T-helper 2 cell treated with Interferon-gamma antibody and Interleukin-4, amounts not matched to agents 5 μg/mL and 100 μg/mL, for 36 hours (primary cell): ENCODE measurements at regions not wholly inside any gene's neighbourhood (a gene's known extent, or its start where the extent isn't known, plus 50 kb on each side); places are given as distances from the start of the nearest gene placed in this dataset.

Experiments
- DNase-seq: peaks from one replicate; pipeline ENCODE4 v3.0.0; 2021; ENCODE audit warnings: low spot score
- H3K27ac Mint-ChIP-seq: one replicate; pipeline ENCODE4 v1.8.0; 2021; ENCODE audit warnings: mild to moderate bottlenecking, mixed read lengths
- H3K27me3 Mint-ChIP-seq: one replicate; pipeline ENCODE4 v1.8.0; 2021; ENCODE audit warnings: low read depth, mixed read lengths
- H3K36me3 Mint-ChIP-seq: one replicate; pipeline ENCODE4 v1.8.0; 2021; ENCODE audit warnings: low read depth, mixed read lengths
- H3K4me1 Mint-ChIP-seq: one replicate; pipeline ENCODE4 v1.8.0; 2021; ENCODE audit warnings: low read depth, mixed read lengths
- H3K4me3 Mint-ChIP-seq: one replicate; pipeline ENCODE4 v1.8.0; 2022; ENCODE audit warnings: mild to moderate bottlenecking, moderate library complexity, mixed read lengths
- H3K9me3 Mint-ChIP-seq: one replicate; pipeline ENCODE4 v1.8.0; 2021; ENCODE audit warnings: mixed read lengths

DNA sequence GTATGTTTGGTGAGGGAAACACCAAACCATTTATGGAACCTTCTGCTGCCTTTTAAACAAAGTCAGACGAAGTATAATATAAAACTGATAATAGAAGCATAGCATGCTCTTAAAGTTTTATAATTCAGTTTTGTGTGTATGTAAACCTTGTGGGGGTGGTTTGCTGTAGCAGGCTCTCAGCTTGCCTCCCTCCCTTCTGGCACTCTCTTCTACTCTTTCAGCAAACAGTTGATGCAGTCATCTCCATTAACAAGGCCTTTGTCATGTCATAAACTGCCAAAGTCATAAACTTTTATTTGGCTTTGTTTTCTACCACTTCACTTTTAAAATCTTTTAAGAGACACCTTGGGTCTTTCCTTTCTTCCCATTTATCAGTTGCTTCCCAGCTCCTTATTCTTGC, 448.2 kb upstream of the SETBP1 start:
- H3K4me3 Mint-ChIP-seq, result no peak overlapping the region
- H3K9me3 Mint-ChIP-seq, result peaks cover 7% of the 10 kb centered on the region
- no peak for DNase-seq
- H3K27ac Mint-ChIP-seq, result no peak overlapping the region
- no peaks in the 10 kb centered on the region for H3K27me3 Mint-ChIP-seq
- no peaks in the 10 kb centered on the region for H3K36me3 Mint-ChIP-seq
- no peaks in the 10 kb centered on the region for H3K4me1 Mint-ChIP-seq

DNA sequence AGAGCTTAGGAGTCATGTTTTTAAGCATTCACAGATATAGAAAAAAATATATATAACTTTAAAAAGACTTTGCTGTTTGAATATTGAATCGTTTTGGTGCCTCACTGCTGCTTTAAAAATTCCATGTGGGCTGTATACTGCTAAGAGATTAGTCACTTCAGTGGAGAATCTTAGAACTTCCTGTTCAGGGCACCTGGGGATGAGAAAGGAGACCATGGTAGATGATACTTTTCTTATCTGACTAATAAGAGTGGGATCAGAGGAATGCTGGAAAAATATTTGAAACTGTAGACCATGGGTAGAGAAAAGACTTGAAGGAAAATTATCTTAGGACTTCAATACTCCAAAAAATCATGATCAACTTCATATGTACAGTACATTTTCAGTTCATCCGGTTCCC, 442.2 kb upstream of the SETBP1 start:
- DNase-seq, result no peak
- Mint-ChIP-seq H3K27ac (no peak overlapping the region), H3K9me3 (peaks cover 3% of the 10 kb centered on the region), H3K27me3 (no peaks in the 10 kb centered on the region), H3K36me3 (no peaks in the 10 kb centered on the region), H3K4me3 (no peak overlapping the region), H3K4me1 (no peaks in the 10 kb centered on the region)

GRCh38 chr18:44238911-44239310, 441.8 kb upstream of the SETBP1 start:
- no peak for DNase-seq
- Mint-ChIP-seq H3K9me3 (peaks cover 3% of the 10 kb centered on the region), H3K4me3 (no peak overlapping the region), H3K27me3 (no peaks in the 10 kb centered on the region), H3K36me3 (no peaks in the 10 kb centered on the region), H3K27ac (no peak overlapping the region), H3K4me1 (no peaks in the 10 kb centered on the region)

DNA sequence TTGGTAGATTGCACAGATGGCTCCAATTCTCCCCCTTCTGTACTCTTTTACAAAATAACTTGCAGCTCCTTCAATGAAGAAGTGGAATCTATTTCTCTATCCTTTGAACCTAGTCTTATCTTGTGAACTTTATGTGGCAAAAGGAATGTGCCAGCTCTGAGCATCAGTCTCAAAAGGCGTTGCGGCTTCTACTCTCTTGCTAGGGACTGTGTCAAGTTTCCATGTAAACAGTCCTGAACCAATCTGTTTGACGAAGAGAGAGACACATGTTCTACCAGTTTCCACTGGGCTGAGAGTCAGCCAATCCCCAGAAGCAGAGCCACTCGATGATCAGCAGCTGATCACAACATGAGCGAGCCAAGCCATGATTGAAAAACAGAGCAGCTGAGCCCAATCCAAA, 439.7 kb upstream of the SETBP1 start:
- H3K4me1 Mint-ChIP-seq, result no peaks in the 10 kb centered on the region
- H3K36me3 Mint-ChIP-seq, result no peaks in the 10 kb centered on the region
- H3K27ac Mint-ChIP-seq, result no peak overlapping the region
- H3K9me3 Mint-ChIP-seq, result peaks cover 3% of the 10 kb centered on the region
- no peak overlapping the region for H3K4me3 Mint-ChIP-seq
- no peaks in the 10 kb centered on the region for H3K27me3 Mint-ChIP-seq
- DNase-seq, result no peak

DNA sequence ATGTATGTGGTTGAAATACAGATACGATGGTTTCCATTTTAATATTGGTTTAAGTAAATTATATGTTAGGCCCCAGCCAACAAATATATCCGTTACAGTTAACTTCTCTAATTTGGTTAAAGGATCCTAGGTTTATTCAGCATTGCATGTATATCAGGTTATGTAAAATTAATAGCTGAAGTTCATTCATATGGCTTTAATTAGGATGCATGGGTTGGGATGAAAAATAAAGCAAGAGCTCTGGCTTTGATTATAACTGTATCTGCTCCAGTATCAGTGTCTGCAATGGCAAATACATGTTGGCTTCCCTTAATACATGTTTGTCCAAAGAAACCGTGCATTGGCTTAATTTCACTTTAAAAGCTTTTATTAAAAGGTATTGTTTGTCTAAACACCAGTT, 435.7 kb upstream of the SETBP1 start:
- Mint-ChIP-seq H3K27me3 (no peaks in the 10 kb centered on the region), H3K27ac (no peak overlapping the region), H3K36me3 (no peaks in the 10 kb centered on the region), H3K4me1 (no peaks in the 10 kb centered on the region), H3K4me3 (no peak overlapping the region), H3K9me3 (no peaks in the 10 kb centered on the region)
- DNase-seq, result no peak

DNA sequence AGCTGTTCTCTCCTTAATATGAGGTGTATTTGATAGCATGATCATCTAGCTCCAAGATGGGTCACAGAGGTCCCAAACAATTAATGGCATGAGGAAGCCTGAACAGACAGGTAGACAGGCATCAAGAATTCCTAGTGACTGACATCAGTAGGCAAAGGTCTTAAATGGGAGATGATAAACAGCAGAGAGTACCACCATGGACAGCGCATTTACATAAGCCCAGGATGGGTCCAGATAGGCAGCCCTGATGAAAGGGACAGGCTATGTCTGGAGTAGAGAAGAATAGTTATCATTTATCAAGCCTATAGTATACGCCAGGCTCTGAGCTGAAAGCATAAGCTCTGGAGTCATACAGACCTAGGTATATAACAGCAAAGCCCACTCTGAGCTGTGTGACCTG, 434.7 kb upstream of the SETBP1 start:
- H3K4me3 Mint-ChIP-seq, result no peak overlapping the region
- H3K4me1 Mint-ChIP-seq, result no peaks in the 10 kb centered on the region
- H3K9me3 Mint-ChIP-seq, result no peaks in the 10 kb centered on the region
- no peaks in the 10 kb centered on the region for H3K36me3 Mint-ChIP-seq
- H3K27ac Mint-ChIP-seq, result no peak overlapping the region
- no peaks in the 10 kb centered on the region for H3K27me3 Mint-ChIP-seq
- DNase-seq, result no peak

GRCh38 chr18:44258086-44258485, 422.6 kb upstream of the SETBP1 start:
- H3K36me3 Mint-ChIP-seq, result no peaks in the 10 kb centered on the region
- DNase-seq, result no peak
- H3K9me3 Mint-ChIP-seq, result peaks cover 51% of the 10 kb centered on the region
- no peak overlapping the region for H3K4me3 Mint-ChIP-seq
- no peaks in the 10 kb centered on the region for H3K27me3 Mint-ChIP-seq
- no peaks in the 10 kb centered on the region for H3K4me1 Mint-ChIP-seq
- no peak overlapping the region for H3K27ac Mint-ChIP-seq

DNA sequence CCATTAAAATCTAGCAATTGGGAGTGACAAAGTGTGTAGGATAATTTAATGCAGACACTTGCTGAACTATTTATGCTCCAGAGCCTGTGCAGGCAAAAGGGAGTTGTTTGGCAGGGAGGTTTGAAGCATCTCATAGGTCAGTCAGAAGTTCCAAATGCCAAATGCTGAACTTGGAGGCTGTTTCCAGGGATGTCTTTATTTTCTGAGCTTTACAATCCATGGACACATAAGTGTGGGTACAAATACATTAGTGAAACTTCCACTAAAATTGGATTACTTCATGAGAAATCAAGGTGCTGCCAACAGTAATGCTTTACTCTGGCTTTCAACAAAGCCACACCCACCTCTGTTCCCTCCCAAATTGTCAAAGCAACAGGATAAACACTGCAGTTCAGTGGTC, 422.1 kb upstream of the SETBP1 start:
- H3K4me1 Mint-ChIP-seq, result no peaks in the 10 kb centered on the region
- no peak overlapping the region for H3K27ac Mint-ChIP-seq
- no peak overlapping the region for H3K4me3 Mint-ChIP-seq
- no peaks in the 10 kb centered on the region for H3K36me3 Mint-ChIP-seq
- H3K9me3 Mint-ChIP-seq, result peaks cover 46% of the 10 kb centered on the region
- DNase-seq, result no peak
- H3K27me3 Mint-ChIP-seq, result no peaks in the 10 kb centered on the region

- Mint-ChIP-seq H3K27ac (no peak overlapping the region), H3K4me1 (no peaks in the 10 kb centered on the region), H3K4me3 (no peak overlapping the region), H3K27me3 (no peaks in the 10 kb centered on the region), H3K9me3 (peaks cover 45% of the 10 kb centered on the region), H3K36me3 (no peaks in the 10 kb centered on the region)
- no peak for DNase-seq
Observed at GRCh38 chr18:44259610-44260009, 421.1 kb upstream of the SETBP1 start.

- DNase-seq, result no peak
- Mint-ChIP-seq H3K4me3 (no peak overlapping the region), H3K27me3 (no peaks in the 10 kb centered on the region), H3K4me1 (no peaks in the 10 kb centered on the region), H3K36me3 (no peaks in the 10 kb centered on the region), H3K9me3 (peaks cover 39% of the 10 kb centered on the region), H3K27ac (no peak overlapping the region)
Observed at GRCh38 chr18:44265437-44265836, 415.3 kb upstream of the SETBP1 start.

GRCh38 chr18:44273298-44273697, 407.4 kb upstream of the SETBP1 start:
- Mint-ChIP-seq H3K27ac (no peak overlapping the region), H3K27me3 (no peaks in the 10 kb centered on the region), H3K4me3 (no peak overlapping the region), H3K4me1 (no peaks in the 10 kb centered on the region), H3K9me3 (peaks cover 9% of the 10 kb centered on the region), H3K36me3 (no peaks in the 10 kb centered on the region)
- no peak for DNase-seq

DNA sequence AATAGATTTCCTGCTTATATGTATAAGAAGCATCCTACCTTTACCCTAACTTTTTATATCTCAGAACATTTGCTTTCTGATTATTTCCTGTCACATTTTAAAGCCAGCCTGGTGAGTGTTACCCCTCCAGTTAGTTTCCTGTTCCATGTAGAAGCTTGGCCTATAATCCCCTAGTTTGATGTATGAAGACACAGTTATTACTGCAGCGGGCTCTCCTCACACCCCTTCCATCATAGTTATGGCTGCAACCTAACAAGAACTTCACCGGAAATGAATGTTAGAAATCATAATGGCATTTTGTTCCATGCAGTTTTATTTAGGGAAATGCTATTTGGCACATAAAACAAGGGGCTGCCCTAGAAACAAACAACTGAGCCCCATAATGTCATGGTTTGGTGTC, 400.2 kb upstream of the SETBP1 start:
- H3K27me3 Mint-ChIP-seq, result no peaks in the 10 kb centered on the region
- H3K4me1 Mint-ChIP-seq, result no peaks in the 10 kb centered on the region
- no peak for DNase-seq
- no peak overlapping the region for H3K4me3 Mint-ChIP-seq
- H3K36me3 Mint-ChIP-seq, result no peaks in the 10 kb centered on the region
- peaks cover 4% of the 10 kb centered on the region for H3K9me3 Mint-ChIP-seq
- H3K27ac Mint-ChIP-seq, result no peak overlapping the region

GRCh38 chr18:44286049-44286448, 394.6 kb upstream of the SETBP1 start:
- Mint-ChIP-seq H3K9me3 (no peaks in the 10 kb centered on the region), H3K4me1 (no peaks in the 10 kb centered on the region), H3K27ac (no peak overlapping the region), H3K27me3 (no peaks in the 10 kb centered on the region), H3K36me3 (no peaks in the 10 kb centered on the region), H3K4me3 (no peak overlapping the region)
- no peak for DNase-seq

DNA sequence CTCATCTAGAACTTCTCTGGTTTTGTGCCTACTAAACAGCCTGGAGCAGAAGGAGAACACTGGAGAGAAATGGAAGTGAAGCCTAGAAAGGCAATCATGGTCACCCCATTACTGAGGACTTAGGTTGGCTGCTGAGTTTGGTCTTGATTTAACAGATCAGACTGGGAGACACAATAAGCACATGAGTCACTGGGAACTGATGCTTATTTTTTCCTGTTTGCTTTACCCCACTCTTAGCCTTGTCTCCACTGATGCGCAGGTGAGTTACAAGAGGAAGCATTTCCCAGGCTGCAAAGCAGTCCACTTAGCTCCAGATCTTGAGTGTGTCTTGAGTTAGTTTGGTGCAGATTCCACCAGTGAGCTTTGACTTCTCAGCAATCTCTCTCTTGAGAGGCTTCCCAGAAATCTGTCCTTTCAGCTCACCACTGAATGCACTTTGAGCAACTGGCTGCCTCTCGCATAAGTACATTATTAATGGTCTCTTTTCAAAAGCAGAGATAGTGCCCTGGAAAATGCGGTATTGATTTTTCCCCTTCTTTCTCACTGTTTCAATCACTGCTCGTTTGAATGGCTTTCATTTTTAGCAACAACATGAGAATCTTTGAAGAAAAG, 390.2 kb upstream of the SETBP1 start:
- H3K9me3 Mint-ChIP-seq, result no peaks in the 10 kb centered on the region
- no peak overlapping the region for H3K4me3 Mint-ChIP-seq
- H3K4me1 Mint-ChIP-seq, result no peaks in the 10 kb centered on the region
- H3K36me3 Mint-ChIP-seq, result no peaks in the 10 kb centered on the region
- H3K27me3 Mint-ChIP-seq, result no peaks in the 10 kb centered on the region
- H3K27ac Mint-ChIP-seq, result no peak overlapping the region
- no peak for DNase-seq

GRCh38 chr18:44298566-44298965, 382.1 kb upstream of the SETBP1 start:
- DNase-seq, result no peak
- H3K27me3 Mint-ChIP-seq, result no peaks in the 10 kb centered on the region
- H3K4me3 Mint-ChIP-seq, result no peak overlapping the region
- H3K27ac Mint-ChIP-seq, result no peak overlapping the region
- H3K4me1 Mint-ChIP-seq, result no peaks in the 10 kb centered on the region
- peaks cover 16% of the 10 kb centered on the region for H3K9me3 Mint-ChIP-seq
- H3K36me3 Mint-ChIP-seq, result no peaks in the 10 kb centered on the region
